ENCODE measurements at regions not wholly inside any gene's neighbourhood (a gene's known extent, or its start where the extent isn't known, plus 50 kb on each side); places are given as distances from the start of the nearest gene placed in this dataset.
A peak's percentile ranks its signal among the peaks of the same experiment; 100 is the strongest.

DNA sequence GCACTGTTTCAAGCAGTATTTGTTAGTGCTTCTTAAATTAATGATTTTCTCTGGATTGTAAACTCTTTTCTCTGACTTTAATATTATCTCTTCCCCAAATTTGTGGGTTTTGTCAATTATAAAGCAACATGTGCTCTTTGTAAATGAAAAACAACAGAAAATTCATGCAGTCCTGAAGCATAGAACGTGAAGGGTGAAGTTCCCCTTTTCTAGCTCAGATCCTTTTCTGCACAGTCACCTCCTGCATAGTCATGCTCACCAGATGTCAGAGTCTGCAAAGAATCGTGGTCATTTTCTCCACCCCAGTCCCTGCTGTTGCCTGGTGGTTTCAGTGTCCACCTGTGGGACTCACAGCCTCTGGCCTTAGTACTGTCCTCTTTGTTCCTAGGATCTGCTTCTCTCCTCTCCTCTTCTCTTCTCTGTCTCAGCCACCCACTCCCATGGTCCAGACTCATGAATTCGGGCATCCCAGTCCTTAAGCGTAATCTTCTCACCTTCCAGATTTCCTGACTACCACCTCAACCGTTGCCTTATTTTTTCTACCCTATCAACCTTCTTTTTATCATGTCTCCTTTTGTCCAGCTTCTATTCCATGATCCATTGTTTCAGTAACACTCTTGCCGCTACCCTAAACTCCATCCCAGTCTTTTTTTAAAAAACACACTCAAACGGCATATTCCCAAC is 229.1 kb downstream of the RTP5 start:
- peak; percentile 58; the same call in 1 of the 2 replicates for TF ChIP-seq SPI1 (IDR thresholded peaks at IDR 0.05; ENCODE audit: borderline replicate concordance, low read depth)
- TF ChIP-seq, protein P1, sequence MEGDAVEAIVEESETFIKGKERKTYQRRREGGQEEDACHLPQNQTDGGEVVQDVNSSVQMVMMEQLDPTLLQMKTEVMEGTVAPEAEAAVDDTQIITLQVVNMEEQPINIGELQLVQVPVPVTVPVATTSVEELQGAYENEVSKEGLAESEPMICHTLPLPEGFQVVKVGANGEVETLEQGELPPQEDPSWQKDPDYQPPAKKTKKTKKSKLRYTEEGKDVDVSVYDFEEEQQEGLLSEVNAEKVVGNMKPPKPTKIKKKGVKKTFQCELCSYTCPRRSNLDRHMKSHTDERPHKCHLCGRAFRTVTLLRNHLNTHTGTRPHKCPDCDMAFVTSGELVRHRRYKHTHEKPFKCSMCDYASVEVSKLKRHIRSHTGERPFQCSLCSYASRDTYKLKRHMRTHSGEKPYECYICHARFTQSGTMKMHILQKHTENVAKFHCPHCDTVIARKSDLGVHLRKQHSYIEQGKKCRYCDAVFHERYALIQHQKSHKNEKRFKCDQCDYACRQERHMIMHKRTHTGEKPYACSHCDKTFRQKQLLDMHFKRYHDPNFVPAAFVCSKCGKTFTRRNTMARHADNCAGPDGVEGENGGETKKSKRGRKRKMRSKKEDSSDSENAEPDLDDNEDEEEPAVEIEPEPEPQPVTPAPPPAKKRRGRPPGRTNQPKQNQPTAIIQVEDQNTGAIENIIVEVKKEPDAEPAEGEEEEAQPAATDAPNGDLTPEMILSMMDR (IDR thresholded peaks at IDR 0.05; ENCODE audit: insufficient read depth, low read length): no peak
- TF ChIP-seq POLR2AphosphoS5 (IDR thresholded peaks at IDR 0.05; ENCODE audit: low read depth): no peak
